IMR-90 (cell line): ENCODE measurements at regions not wholly inside any gene's neighbourhood (a gene's known extent, or its start where the extent isn't known, plus 50 kb on each side); places are given as distances from the start of the nearest gene placed in this dataset.

Experiments
- ATAC-seq: fragments of 200-7000 bp; cut with Tn5 transposase; 2 replicates; pipeline ENCODE4 v1.9.1; 2020; ENCODE audit warnings: low read depth, mild to moderate bottlenecking, moderate library complexity
- BruUV-seq: library from RNA; stranded (reverse); fragments of 400-500 nt; replicated peaks from 2 replicates; lab custom pipeline; 2021; lab: Mats Ljungman, UMichigan
- CTCF ChIA-PET: fragments of 300-600 bp; formaldehyde crosslinking; extraction: SDS; loops from one replicate; lab custom pipeline; 2021; ENCODE audit warnings: antibody characterized with exemption; lab: Yijun Ruan, JAX
- POLR2A ChIA-PET: fragments of 300-600 bp; sonication (Branson Sonifier 250); formaldehyde crosslinking; loops from one replicate; lab custom pipeline; 2022; ENCODE audit warnings: antibody characterized with exemption; ENCODE audit not compliant: unreplicated experiment; lab: Charles Lee
- DNase-seq: peaks from one replicate; pipeline ENCODE4 v3.0.0; 2013
- H2AFZ ChIP-seq: replicated peaks from 2 replicates; pipeline ENCODE3; 2013; ENCODE audit warnings: low read length, mild to moderate bottlenecking; ENCODE audit not compliant: poor library complexity
- H2AK5ac ChIP-seq: 2 replicates; pipeline ENCODE4 v1.6.1; 2013; ENCODE audit warnings: low read depth, low read length, inconsistent platforms
- H2AK9ac ChIP-seq: replicated peaks from 2 replicates; pipeline ENCODE3; 2013; ENCODE audit warnings: mild to moderate bottlenecking, low read depth, low read length, moderate library complexity; ENCODE audit not compliant: poor library complexity
- H2BK120ac ChIP-seq: 2 replicates; pipeline ENCODE4 v1.6.1; 2013; ENCODE audit warnings: low read depth, low read length, inconsistent platforms
- H2BK15ac ChIP-seq: 3 replicates; pipeline ENCODE4 v1.6.1; 2013; ENCODE audit warnings: low read depth, low read length, inconsistent platforms
- H2BK20ac ChIP-seq: 2 replicates; pipeline ENCODE4 v1.6.1; 2013; ENCODE audit warnings: low read depth, mild to moderate bottlenecking, inconsistent platforms, low read length, moderate library complexity
- H2BK5ac ChIP-seq: 2 replicates; pipeline ENCODE4 v1.6.1; 2013; ENCODE audit warnings: mild to moderate bottlenecking, low read depth, low read length, inconsistent platforms; ENCODE audit not compliant: poor library complexity, severe bottlenecking
- H3K14ac ChIP-seq: replicated peaks from 2 replicates; pipeline ENCODE4 v1.6.1; 2013; ENCODE audit warnings: low read depth, low read length, inconsistent platforms
- H3K18ac ChIP-seq: 2 replicates; pipeline ENCODE4 v1.6.1; 2013; ENCODE audit warnings: low read depth, low read length, control low read depth
- H3K23ac ChIP-seq: 2 replicates; pipeline ENCODE4 v1.6.1; 2013; ENCODE audit warnings: low read depth, low read length, inconsistent platforms
- H3K27ac ChIP-seq: 2 replicates; pipeline ENCODE4 v1.5.1; 2013; ENCODE audit warnings: mild to moderate bottlenecking, control low read depth, low read length; ENCODE audit not compliant: insufficient read depth
- H3K27me3 ChIP-seq: 2 replicates; pipeline ENCODE4 v1.6.1; 2013; ENCODE audit warnings: low read length; ENCODE audit not compliant: control insufficient read depth, insufficient read depth
- H3K36me3 ChIP-seq: 2 replicates; pipeline ENCODE4 v1.6.1; 2013; ENCODE audit warnings: low read length, mixed read lengths; ENCODE audit not compliant: control insufficient read depth, insufficient read depth
- H3K4ac ChIP-seq: 2 replicates; pipeline ENCODE4 v1.6.1; 2013; ENCODE audit warnings: low read depth, low read length, inconsistent platforms
- H3K4me1 ChIP-seq: 2 replicates; pipeline ENCODE4 v1.6.1; 2013; ENCODE audit warnings: low read length, mixed read lengths; ENCODE audit not compliant: control insufficient read depth, insufficient read depth
- H3K4me2 ChIP-seq: 2 replicates; pipeline ENCODE4 v1.6.1; 2013; ENCODE audit warnings: low read depth, mild to moderate bottlenecking, control low read depth, low read length, moderate library complexity
- H3K4me3 ChIP-seq: 2 replicates; pipeline ENCODE4 v1.5.1; 2013; ENCODE audit warnings: low read depth, mild to moderate bottlenecking, control low read depth, low read length, moderate library complexity; ENCODE audit not compliant: insufficient read depth
- H3K56ac ChIP-seq: 2 replicates; pipeline ENCODE4 v1.6.1; 2013; ENCODE audit warnings: low read length, inconsistent platforms; ENCODE audit not compliant: insufficient read depth; ENCODE audit errors: extremely low read depth
- H3K79me1 ChIP-seq, 2 experiments: 2 replicates each; pipeline ENCODE4 v1.6.1; 2013; ENCODE audit warnings: low read length in 2 of 2, inconsistent platforms in 1 of 2, low read depth in 1 of 2
- H3K9ac ChIP-seq: 2 replicates; pipeline ENCODE4 v1.6.1; 2013; ENCODE audit warnings: low read depth, low read length, control low read depth
- H3K9me1 ChIP-seq: 2 replicates; pipeline ENCODE4 v1.6.1; 2013; ENCODE audit warnings: low read length, inconsistent platforms; ENCODE audit not compliant: insufficient read depth
- H3K9me3 ChIP-seq: 2 replicates; pipeline ENCODE4 v1.6.1; 2013; ENCODE audit warnings: low read length; ENCODE audit not compliant: control insufficient read depth, insufficient read depth
- H4K20me1 ChIP-seq: 2 replicates; pipeline ENCODE4 v1.6.1; 2013; ENCODE audit warnings: low read length, inconsistent platforms; ENCODE audit not compliant: insufficient read depth
- H4K5ac ChIP-seq: 2 replicates; pipeline ENCODE4 v1.6.1; 2013; ENCODE audit warnings: mild to moderate bottlenecking, low read depth, low read length, control low read depth
- H4K8ac ChIP-seq, 2 experiments: 2 replicates each; pipeline ENCODE4 v1.6.1; 2013; ENCODE audit warnings: low read depth in 2 of 2, low read length in 2 of 2, control low read depth in 1 of 2, inconsistent platforms in 1 of 2
- H4K91ac ChIP-seq: 2 replicates; pipeline ENCODE4 v1.6.1; 2013; ENCODE audit warnings: low read depth, low read length, inconsistent platforms; ENCODE audit not compliant: insufficient read depth
- BHLHE40 ChIP-seq: fragments of 150-350 bp; IDR thresholded peaks from 2 replicates; pipeline ENCODE4 v1.6.1; 2016; ENCODE audit warnings: mild to moderate bottlenecking, low read depth, low read length
- CHD1 ChIP-seq: IDR thresholded peaks from 2 replicates; pipeline ENCODE4 v1.6.1; 2012; ENCODE audit warnings: low read depth, low read length, improper control_type of control experiment
- FOS ChIP-seq: fragments of 150-350 bp; IDR thresholded peaks from 2 replicates; pipeline ENCODE4 v1.6.1; 2016; ENCODE audit warnings: low read depth, low read length
- MAFK ChIP-seq: IDR thresholded peaks from 2 replicates; pipeline ENCODE4 v1.6.1; 2012; ENCODE audit warnings: low read depth, low read length, improper control_type of control experiment
- MAZ ChIP-seq: IDR thresholded peaks from 2 replicates; pipeline ENCODE4 v1.6.1; 2012; ENCODE audit warnings: low read depth, mild to moderate bottlenecking, low read length, improper control_type of control experiment, moderate library complexity, borderline replicate concordance
- MXI1 ChIP-seq: IDR thresholded peaks from 2 replicates; pipeline ENCODE4 v1.6.1; 2012; ENCODE audit warnings: low read depth, mild to moderate bottlenecking, low read length, moderate library complexity, borderline replicate concordance
- POLR2A ChIP-seq: IDR thresholded peaks from 2 replicates; pipeline ENCODE4 v1.6.1; 2012; ENCODE audit warnings: mild to moderate bottlenecking, low read depth, low read length
- RCOR1 ChIP-seq: IDR thresholded peaks from 2 replicates; pipeline ENCODE4 v1.6.1; 2012; ENCODE audit warnings: mild to moderate bottlenecking, low read length, improper control_type of control experiment; ENCODE audit not compliant: insufficient replicate concordance
- RFX5 ChIP-seq: IDR thresholded peaks from 2 replicates; pipeline ENCODE4 v1.8.0; 2012; ENCODE audit warnings: low read depth, mild to moderate bottlenecking, low read length, moderate library complexity
- SMC3 ChIP-seq: fragments of 150-350 bp; IDR thresholded peaks from 2 replicates; pipeline ENCODE4 v1.6.1; 2016; ENCODE audit warnings: low read depth, mild to moderate bottlenecking, antibody characterized with exemption, low read length, moderate library complexity
- WGBS, 2 experiments: methylation state at CpG; one replicate each; pipeline versions ENCODE4 v1.1.5 to v1.1.7; 2013; ENCODE audit warnings: missing lambda C conversion rate in 2 of 2; ENCODE audit not compliant: insufficient read length in 1 of 2; ENCODE audit errors: extremely low coverage in 2 of 2; 5-methylcytosine and 5-hydroxymethylcytosine counted together
- dilution Hi-C: fragments of 300-500 bp; cut with HindIII; formaldehyde crosslinking; loops from one replicate; pipeline ENCODE4 v1.14.3; 2018; ENCODE audit warnings: low sequenced_read_pairs; ENCODE audit not compliant: unreplicated experiment
- in situ Hi-C: fragments of 300-500 bp; cut with MboI; formaldehyde crosslinking; loops from 3 replicates; pipeline ENCODE4 v1.14.3; 2019; ENCODE audit warnings: low sequenced_read_pairs, inconsistent platforms, mixed read lengths
- intact Hi-C: fragments of 100-400 bp; cut with micrococcal nuclease; formaldehyde crosslinking; loops from 2 replicates; pipeline ENCODE4 v1.10.0; 2022
- TF ChIP-seq, protein P1 (sequence below): conservative IDR thresholded peaks from 2 replicates; pipeline ENCODE4 v1.5.1; 2012; ENCODE audit warnings: mild to moderate bottlenecking, low read depth, low read length, improper control_type of control experiment

- no peak overlapping the region for H3K4me2 ChIP-seq
- no peak overlapping the region for H2AK9ac ChIP-seq
- no peak overlapping the region for H3K56ac ChIP-seq
- H3K4ac ChIP-seq, result no peak overlapping the region
- no peak overlapping the region for H2BK120ac ChIP-seq
- H3K9me1 ChIP-seq, result no peaks in the 10 kb centered on the region
- dilution Hi-C loops (no loop called here), in situ Hi-C loops (no loop called here), intact Hi-C loops (no loop called here)
- no peak overlapping the region for H3K23ac ChIP-seq
- peaks cover 17% of the 10 kb centered on the region for H3K9me3 ChIP-seq
- no peak overlapping the region for H3K4me3 ChIP-seq
- POLR2A ChIA-PET, result no interaction called here
- H2BK15ac ChIP-seq, result no peak overlapping the region
- no peak overlapping the region for H3K9ac ChIP-seq
- H4K8ac ChIP-seq, result no peak overlapping the region
- WGBS, 2 experiments, result no CpG with 5 or more reads among the region's 5 CpGs
- ATAC-seq (no peak), DNase-seq (no peak)
- H4K91ac ChIP-seq, result no peak overlapping the region
- CTCF ChIA-PET, result no interaction called here
- no peak overlapping the region for H2BK5ac ChIP-seq
- H3K4me1 ChIP-seq, result no peaks in the 10 kb centered on the region
- H3K27ac ChIP-seq, result no peak overlapping the region
- no peak overlapping the region for H2AK5ac ChIP-seq
- H4K5ac ChIP-seq, result no peak overlapping the region
- H3K79me1 ChIP-seq, result no peaks in the 10 kb centered on the region
- BruUV-seq, result no TSS peak
- H3K14ac ChIP-seq, result no peak overlapping the region
- no peaks in the 10 kb centered on the region for H3K36me3 ChIP-seq
- H4K20me1 ChIP-seq, result no peaks in the 10 kb centered on the region
- no peak overlapping the region for H3K18ac ChIP-seq
- no peak overlapping the region for H2AFZ ChIP-seq
- H2BK20ac ChIP-seq, result no peak overlapping the region
- H3K27me3 ChIP-seq, result no peaks in the 10 kb centered on the region
- TF ChIP-seq RCOR1 (no peak), SMC3 (no peak), POLR2A (no peak), RFX5 (no peak), BHLHE40 (no peak), MXI1 (no peak), CHD1 (no peak), MAFK (no peak), FOS (no peak), MAZ (no peak)
- TF ChIP-seq, protein P1, sequence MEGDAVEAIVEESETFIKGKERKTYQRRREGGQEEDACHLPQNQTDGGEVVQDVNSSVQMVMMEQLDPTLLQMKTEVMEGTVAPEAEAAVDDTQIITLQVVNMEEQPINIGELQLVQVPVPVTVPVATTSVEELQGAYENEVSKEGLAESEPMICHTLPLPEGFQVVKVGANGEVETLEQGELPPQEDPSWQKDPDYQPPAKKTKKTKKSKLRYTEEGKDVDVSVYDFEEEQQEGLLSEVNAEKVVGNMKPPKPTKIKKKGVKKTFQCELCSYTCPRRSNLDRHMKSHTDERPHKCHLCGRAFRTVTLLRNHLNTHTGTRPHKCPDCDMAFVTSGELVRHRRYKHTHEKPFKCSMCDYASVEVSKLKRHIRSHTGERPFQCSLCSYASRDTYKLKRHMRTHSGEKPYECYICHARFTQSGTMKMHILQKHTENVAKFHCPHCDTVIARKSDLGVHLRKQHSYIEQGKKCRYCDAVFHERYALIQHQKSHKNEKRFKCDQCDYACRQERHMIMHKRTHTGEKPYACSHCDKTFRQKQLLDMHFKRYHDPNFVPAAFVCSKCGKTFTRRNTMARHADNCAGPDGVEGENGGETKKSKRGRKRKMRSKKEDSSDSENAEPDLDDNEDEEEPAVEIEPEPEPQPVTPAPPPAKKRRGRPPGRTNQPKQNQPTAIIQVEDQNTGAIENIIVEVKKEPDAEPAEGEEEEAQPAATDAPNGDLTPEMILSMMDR, result no peak
Measured at GRCh38 chr1:242639104-242639503, 114.6 kb upstream of the PLD5 start.
